Right cardiac atrium (tissue), 5 donors: ENCODE measurements at regions not wholly inside any gene's neighbourhood (a gene's known extent, or its start where the extent isn't known, plus 50 kb on each side); places are given as distances from the start of the nearest gene placed in this dataset.

Experiments used
- ATAC-seq, 2 donors: fragments of 200-7000 bp; cut with Tn5 transposase; one replicate each; pipeline versions ENCODE4 v1.8.0 to v1.9.1; 2020; ENCODE audit warnings: moderate library complexity in 2 of 2, mild to moderate bottlenecking in 1 of 2
- DNase-seq, 3 donors: peaks; one replicate each; pipeline ENCODE4 v3.0.0-alpha.2; 2020
- H3K27ac ChIP-seq: one replicate; pipeline ENCODE4 v1.5.1; 2013; ENCODE audit warnings: mild to moderate bottlenecking, low read length, control low read depth, moderate library complexity
- H3K27me3 ChIP-seq: one replicate; pipeline ENCODE4 v1.6.1; 2013; ENCODE audit not compliant: control insufficient read depth, insufficient read depth
- H3K4me1 ChIP-seq: one replicate; pipeline ENCODE4 v1.6.1; 2013; ENCODE audit warnings: low read length; ENCODE audit not compliant: control insufficient read depth, insufficient read depth
- H3K4me3 ChIP-seq: one replicate; pipeline ENCODE4 v1.5.1; 2013; ENCODE audit warnings: low read length, control low read depth
- H3K9me3 ChIP-seq: one replicate; pipeline ENCODE4 v1.6.1; 2013; ENCODE audit warnings: low read length; ENCODE audit not compliant: control insufficient read depth
- WGBS: extraction: QIAGEN DNeasy Blood & Tissue Kit; methylation state at CpG from one replicate; pipeline ENCODE4 v1.1.7; 2013; 5-methylcytosine and 5-hydroxymethylcytosine counted together
- intact Hi-C, 4 donors: fragments of 100-400 bp; cut with DNase I; formaldehyde crosslinking; loops; one replicate each; pipeline versions ENCODE4 v1.11.0 to v1.14.0; 2022 to 2023
- donor health status: healthy with polysubstance abuse.
- donor health status: DM: no; HTN: yes; CAD: no.
- donor health status: DM: no; HTN: no; CAD: no.
- donor health status: DM: no; HTN: yes; CAD: no; lungs with severe emphysema.
- donor health status: DM: yes; HTN: yes; CAD: no.

DNA sequence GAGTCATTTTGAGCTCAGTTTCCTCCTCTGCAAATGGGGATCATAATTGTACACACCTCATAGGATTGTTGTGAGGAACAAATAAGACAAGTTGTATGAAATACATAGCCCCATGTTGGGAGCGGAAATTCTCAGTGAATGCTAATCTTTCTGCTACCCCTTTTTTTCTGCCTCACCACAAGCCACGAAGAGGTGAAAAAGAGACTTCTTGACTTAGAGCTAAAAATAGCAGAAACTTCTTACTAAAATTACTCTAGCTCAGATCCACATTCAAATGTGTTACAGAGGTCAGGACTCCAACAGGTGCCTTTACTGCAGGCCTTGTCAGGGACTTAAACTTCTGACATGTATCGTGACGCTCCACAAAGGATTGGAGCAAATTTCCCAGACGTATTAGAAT is 128.5 kb downstream of the MIAT start:
- WGBS, result 79% methylated on average over 5 of the region's 5 CpGs
- ATAC-seq (no peak), DNase-seq (no peak)
- Histone ChIP-seq H3K4me3 (no peak overlapping the region), H3K27me3 (no peaks in the 10 kb centered on the region), H3K27ac (no peak overlapping the region), H3K4me1 (no peaks in the 10 kb centered on the region), H3K9me3 (no peaks in the 10 kb centered on the region)
- intact Hi-C loops, result no loop called here

GRCh38 chr22:26786398-26786797 is 129.0 kb downstream of the MIAT start:
- Histone ChIP-seq H3K4me1 (no peaks in the 10 kb centered on the region), H3K4me3 (no peak overlapping the region), H3K27me3 (no peaks in the 10 kb centered on the region), H3K9me3 (no peaks in the 10 kb centered on the region), H3K27ac (no peak overlapping the region)
- ATAC-seq, result no peak
- intact Hi-C loops, result no loop called here
- WGBS, result 92% methylated on average over 9 of the region's 9 CpGs
- no peak for DNase-seq

GRCh38 chr22:26789951-26790350 is 132.6 kb downstream of the MIAT start:
- ATAC-seq, result no peak
- H3K27me3 ChIP-seq, result no peaks in the 10 kb centered on the region
- H3K27ac ChIP-seq, result no peak overlapping the region
- 71% methylated on average over 6 of the region's 6 CpGs for WGBS
- no peaks in the 10 kb centered on the region for H3K9me3 ChIP-seq
- no peaks in the 10 kb centered on the region for H3K4me1 ChIP-seq
- DNase-seq, result no peak
- intact Hi-C loops, result loop anchor here in 1 of 4 donors (10.0 kb wide), 1 partner anchor 575 kb away; no protein-coding TSS in a partner anchor
- no peak overlapping the region for H3K4me3 ChIP-seq

DNA sequence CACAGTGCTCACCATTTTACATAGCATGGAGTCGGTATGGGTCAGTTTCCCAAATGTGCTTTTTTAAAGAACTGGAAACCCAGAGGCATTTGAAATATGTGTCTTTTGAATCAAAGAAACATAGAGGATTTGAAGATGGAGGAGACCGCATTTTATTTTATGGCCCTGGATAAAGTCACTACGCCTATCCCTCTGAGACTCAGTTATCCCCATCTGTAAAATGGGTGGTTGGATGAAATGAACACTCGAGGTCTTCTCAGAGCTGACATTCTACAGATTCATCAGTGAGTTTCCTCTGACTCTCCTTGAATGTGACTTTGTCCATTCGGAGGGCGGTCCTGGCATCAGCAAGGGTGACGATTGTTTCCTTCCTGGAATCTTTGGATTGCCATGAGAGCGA is 135.1 kb downstream of the MIAT start:
- intact Hi-C loops, result loop anchor here in 1 of 4 donors (10.0 kb wide), 1 partner anchor 578 kb away; no protein-coding TSS in a partner anchor
- no peaks in the 10 kb centered on the region for H3K4me1 ChIP-seq
- H3K27ac ChIP-seq, result no peak overlapping the region
- WGBS, result 97% methylated on average over 8 of the region's 8 CpGs
- H3K9me3 ChIP-seq, result no peaks in the 10 kb centered on the region
- DNase-seq, result no peak
- H3K27me3 ChIP-seq, result no peaks in the 10 kb centered on the region
- no peak overlapping the region for H3K4me3 ChIP-seq
- ATAC-seq, result no peak

DNA sequence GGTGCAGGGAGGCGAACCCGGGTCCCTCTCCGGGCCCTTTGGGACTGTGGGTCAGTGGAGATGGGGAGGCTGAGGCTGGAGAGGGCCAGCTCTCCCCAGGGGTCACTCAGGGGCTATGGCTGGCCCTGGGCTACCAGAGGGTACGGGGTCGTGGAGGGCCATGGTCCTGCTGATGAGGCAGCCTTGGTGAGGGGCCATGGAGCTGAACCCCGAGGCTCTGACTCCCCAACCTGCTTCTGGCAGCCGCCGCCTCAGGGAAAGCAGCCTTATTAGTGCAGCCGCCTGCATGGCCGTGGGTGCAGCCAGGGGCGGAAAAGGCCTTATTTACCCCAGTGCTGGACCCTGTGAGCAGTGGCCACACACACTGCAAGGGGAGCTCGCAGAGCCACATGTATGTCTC is 139.4 kb downstream of the MIAT start:
- intact Hi-C loops, result loop anchor here in 1 of 4 donors (10.0 kb wide), 1 partner anchor 582 kb away; no protein-coding TSS in a partner anchor
- 95% methylated on average over 12 of the region's 12 CpGs for WGBS
- H3K9me3 ChIP-seq, result no peaks in the 10 kb centered on the region
- no peak for DNase-seq
- H3K4me1 ChIP-seq, result no peaks in the 10 kb centered on the region
- no peak overlapping the region for H3K27ac ChIP-seq
- no peak overlapping the region for H3K4me3 ChIP-seq
- H3K27me3 ChIP-seq, result no peaks in the 10 kb centered on the region
- no peak for ATAC-seq

DNA sequence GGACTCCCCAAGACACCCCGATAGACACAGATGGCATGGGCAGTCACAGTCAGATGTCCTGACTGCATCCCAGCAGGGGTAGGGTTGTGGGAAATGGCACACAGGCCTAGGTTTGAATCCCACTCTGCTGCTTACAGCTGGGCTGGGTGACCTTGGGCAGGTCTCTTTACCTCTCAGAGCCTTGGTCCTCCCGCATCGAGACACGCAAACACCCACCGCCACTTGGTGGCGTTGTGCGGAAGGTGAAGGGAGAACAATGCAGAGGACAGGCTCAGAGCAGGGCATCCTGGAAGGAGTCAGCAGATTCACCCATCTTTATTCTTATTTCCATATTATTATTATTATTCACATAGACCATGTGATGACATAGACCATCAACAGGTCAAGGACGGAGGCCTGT is 140.5 kb downstream of the MIAT start:
- H3K4me1 ChIP-seq, result no peaks in the 10 kb centered on the region
- no peak overlapping the region for H3K27ac ChIP-seq
- no peak for ATAC-seq
- no peaks in the 10 kb centered on the region for H3K27me3 ChIP-seq
- no peak overlapping the region for H3K4me3 ChIP-seq
- WGBS, result 95% methylated on average over 8 of the region's 8 CpGs
- intact Hi-C loops, result loop anchor here in 1 of 4 donors (10.0 kb wide), 1 partner anchor 583 kb away; no protein-coding TSS in a partner anchor
- H3K9me3 ChIP-seq, result no peaks in the 10 kb centered on the region
- no peak for DNase-seq

DNA sequence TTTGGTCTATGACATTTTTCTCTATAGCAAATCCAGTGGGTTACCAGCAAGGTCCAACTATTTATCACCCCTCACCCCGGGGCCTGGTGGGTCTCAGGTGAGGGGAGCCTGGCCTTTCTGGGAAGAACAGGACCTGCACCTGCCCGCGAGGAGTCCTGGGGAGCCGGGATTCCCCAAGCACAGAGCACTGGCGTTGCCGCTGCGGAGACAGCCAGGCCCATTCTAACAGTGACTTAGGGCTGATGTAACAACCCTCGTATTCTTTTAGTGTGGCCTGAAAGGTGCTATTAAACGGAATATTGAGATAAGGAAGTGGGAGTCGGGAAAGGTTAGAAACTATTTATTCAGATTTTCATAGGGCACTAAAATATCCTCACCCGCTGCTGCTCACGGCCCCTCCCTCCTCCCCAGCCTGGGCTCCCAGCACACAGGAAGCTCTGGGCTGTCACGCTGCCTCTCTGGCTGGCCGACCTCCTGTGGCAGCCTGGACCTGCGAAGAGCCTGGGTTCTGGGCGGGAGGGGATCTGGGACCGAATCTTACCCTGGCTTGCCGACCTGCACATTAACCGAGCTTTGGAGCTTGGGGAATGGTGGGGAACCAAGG is 141.2 kb downstream of the MIAT start:
- Histone ChIP-seq H3K4me1 (no peaks in the 10 kb centered on the region), H3K27me3 (no peaks in the 10 kb centered on the region), H3K4me3 (no peak overlapping the region), H3K27ac (no peak overlapping the region), H3K9me3 (no peaks in the 10 kb centered on the region)
- 69% methylated on average over 19 of the region's 19 CpGs for WGBS
- intact Hi-C loops, result loop anchor here in 1 of 4 donors (10.0 kb wide), 1 partner anchor 584 kb away; no protein-coding TSS in a partner anchor
- DNase-seq, result no peak
- ATAC-seq, result no peak

DNA sequence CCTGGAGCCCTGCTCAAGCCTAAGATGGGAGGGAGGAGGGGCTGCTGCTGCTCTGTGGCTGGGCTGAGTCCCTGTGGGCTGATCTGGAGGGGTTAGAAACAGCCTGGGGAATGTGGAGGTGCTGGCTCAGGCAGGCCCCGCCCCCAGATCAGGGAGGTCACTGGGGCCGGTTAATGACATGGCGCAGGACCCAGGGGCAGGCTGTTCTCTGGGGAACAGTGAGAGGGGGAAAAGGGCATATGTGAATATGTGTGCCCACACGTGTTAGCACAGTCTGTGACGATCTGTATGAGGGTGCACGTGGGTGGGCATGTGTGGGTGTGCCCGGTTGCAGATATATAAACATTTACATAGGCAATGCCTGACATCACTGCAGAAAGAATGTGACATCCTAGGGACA is 143.5 kb downstream of the MIAT start:
- 55% methylated on average over 7 of the region's 7 CpGs for WGBS
- DNase-seq (no peak), ATAC-seq (no peak)
- Histone ChIP-seq H3K4me3 (no peak overlapping the region), H3K27ac (no peak overlapping the region), H3K4me1 (no peaks in the 10 kb centered on the region), H3K9me3 (no peaks in the 10 kb centered on the region), H3K27me3 (no peaks in the 10 kb centered on the region)
- intact Hi-C loops, result no loop called here

GRCh38 chr22:26801449-26801848 is 144.1 kb downstream of the MIAT start:
- intact Hi-C loops, result no loop called here
- no peak overlapping the region for H3K4me3 ChIP-seq
- ATAC-seq (no peak), DNase-seq (no peak)
- H3K9me3 ChIP-seq, result no peaks in the 10 kb centered on the region
- 93% methylated on average over 1 of the region's 1 CpG for WGBS
- H3K4me1 ChIP-seq, result no peaks in the 10 kb centered on the region
- H3K27ac ChIP-seq, result no peak overlapping the region
- H3K27me3 ChIP-seq, result no peaks in the 10 kb centered on the region

- intact Hi-C loops, result no loop called here
- Histone ChIP-seq H3K4me3 (no peak overlapping the region), H3K27ac (no peak overlapping the region), H3K27me3 (no peaks in the 10 kb centered on the region), H3K4me1 (no peaks in the 10 kb centered on the region), H3K9me3 (no peaks in the 10 kb centered on the region)
- 87% methylated on average over 4 of the region's 4 CpGs for WGBS
- DNase-seq (no peak), ATAC-seq (no peak)
Observed at GRCh38 chr22:26804315-26804714, 146.9 kb downstream of the MIAT start.

- intact Hi-C loops, result no loop called here
- DNase-seq, result no peak
- 69% methylated on average over 12 of the region's 12 CpGs for WGBS
- no peak overlapping the region for H3K27ac ChIP-seq
- no peaks in the 10 kb centered on the region for H3K9me3 ChIP-seq
- H3K4me1 ChIP-seq, result no peaks in the 10 kb centered on the region
- no peak for ATAC-seq
- H3K27me3 ChIP-seq, result no peaks in the 10 kb centered on the region
- H3K4me3 ChIP-seq, result no peak overlapping the region
Observed at GRCh38 chr22:26804911-26805539, 147.6 kb downstream of the MIAT start.
